Astrocyte (in vitro differentiated cells and primary cell): ENCODE measurements at regions not wholly inside any gene's neighbourhood (a gene's known extent, or its start where the extent isn't known, plus 50 kb on each side); places are given as distances from the start of the nearest gene placed in this dataset.

Source experiments
- DNase-seq: peaks from one replicate; pipeline ENCODE4 v3.0.0-alpha.2; 2010; ENCODE audit warnings: low read depth
- FAIRE-seq: peaks from 2 replicates; lab custom pipeline; 2011; peaks lifted over from hg19 to GRCh38; lab: Jason Lieb, UNC
- H2AFZ ChIP-seq: 2 replicates; pipeline ENCODE4 v1.6.0; 2012; ENCODE audit warnings: low read depth, low read length, inconsistent platforms
- H3K27ac ChIP-seq: 2 replicates; pipeline ENCODE4 v1.5.1; 2011; ENCODE audit warnings: low read depth, low read length, inconsistent platforms
- H3K27me3 ChIP-seq: 2 replicates; pipeline ENCODE4 v1.6.0; 2011; ENCODE audit warnings: low read length, inconsistent platforms; ENCODE audit not compliant: insufficient read depth
- H3K36me3 ChIP-seq: 2 replicates; pipeline ENCODE4 v1.5.1; 2011; ENCODE audit warnings: low read length, inconsistent platforms; ENCODE audit not compliant: insufficient read depth
- H3K4me1 ChIP-seq: 2 replicates; pipeline ENCODE4 v1.5.1; 2011; ENCODE audit warnings: low read length, inconsistent platforms; ENCODE audit not compliant: insufficient read depth
- H3K4me2 ChIP-seq: 2 replicates; pipeline ENCODE4 v1.6.0; 2012; ENCODE audit warnings: low read length, inconsistent platforms
- H3K4me3 ChIP-seq: 2 replicates; pipeline ENCODE4 v1.5.1; 2011; ENCODE audit warnings: low read depth, mild to moderate bottlenecking, low read length, inconsistent platforms; ENCODE audit not compliant: insufficient read depth
- H3K79me2 ChIP-seq: 2 replicates; pipeline ENCODE4 v1.6.0; 2012; ENCODE audit warnings: mild to moderate bottlenecking, low read length, inconsistent platforms; ENCODE audit not compliant: insufficient read depth
- H3K9ac ChIP-seq: 2 replicates; pipeline ENCODE4 v1.6.0; 2012; ENCODE audit warnings: mild to moderate bottlenecking, low read length, inconsistent platforms
- H3K9me3 ChIP-seq: 2 replicates; pipeline ENCODE4 v1.5.1; 2012; ENCODE audit warnings: low read depth, mild to moderate bottlenecking, low read length, inconsistent platforms; ENCODE audit not compliant: insufficient read depth
- H4K20me1 ChIP-seq: 2 replicates; pipeline ENCODE4 v1.6.0; 2012; ENCODE audit warnings: low read length, inconsistent platforms; ENCODE audit not compliant: insufficient read depth
- H3K27ac Mint-ChIP-seq: one replicate; pipeline ENCODE4 v1.8.0; 2021; ENCODE audit warnings: mild to moderate bottlenecking, mixed read lengths; ENCODE audit not compliant: unreplicated experiment
- H3K27me3 Mint-ChIP-seq: one replicate; pipeline ENCODE4 v1.8.0; 2021; ENCODE audit warnings: low read depth, mixed read lengths; ENCODE audit not compliant: unreplicated experiment
- H3K36me3 Mint-ChIP-seq: one replicate; pipeline ENCODE4 v1.8.0; 2021; ENCODE audit warnings: low read depth, mixed read lengths; ENCODE audit not compliant: unreplicated experiment
- H3K4me1 Mint-ChIP-seq: one replicate; pipeline ENCODE4 v1.8.0; 2021; ENCODE audit warnings: low read depth, mixed read lengths; ENCODE audit not compliant: unreplicated experiment
- H3K4me3 Mint-ChIP-seq: one replicate; pipeline ENCODE4 v1.8.0; 2021; ENCODE audit warnings: mild to moderate bottlenecking, moderate library complexity, mixed read lengths; ENCODE audit not compliant: unreplicated experiment
- H3K9me3 Mint-ChIP-seq: one replicate; pipeline ENCODE4 v1.8.0; 2021; ENCODE audit warnings: mild to moderate bottlenecking, mixed read lengths; ENCODE audit not compliant: unreplicated experiment
- CTCF ChIP-seq: IDR thresholded peaks from 2 replicates; pipeline ENCODE4 v1.5.1; 2011; ENCODE audit warnings: low read depth, mild to moderate bottlenecking, inconsistent platforms, low read length, moderate library complexity; ENCODE audit not compliant: insufficient read depth
- EZH2 ChIP-seq: IDR thresholded peaks from 2 replicates; pipeline ENCODE4 v1.6.1; 2012; ENCODE audit warnings: mild to moderate bottlenecking, low read length, inconsistent platforms; ENCODE audit not compliant: insufficient read depth

- DNase-seq, result no peak
- no peaks in the 10 kb centered on the region for H3K36me3 Mint-ChIP-seq
Observed at GRCh38 chr4:117691572-117692351, 342.5 kb upstream of the NDST3 start.

GRCh38 chr4:117692538-117692937 is 341.7 kb upstream of the NDST3 start:
- no peaks in the 10 kb centered on the region for H3K79me2 ChIP-seq
- no peak overlapping the region for H3K4me3 Mint-ChIP-seq
- no peak overlapping the region for H3K27ac ChIP-seq
- no peak overlapping the region for H2AFZ ChIP-seq
- no peak overlapping the region for H3K4me2 ChIP-seq
- no peak overlapping the region for H3K9ac ChIP-seq
- H3K4me3 ChIP-seq, result no peak overlapping the region
- no peaks in the 10 kb centered on the region for H4K20me1 ChIP-seq
- no peaks in the 10 kb centered on the region for H3K9me3 ChIP-seq
- DNase-seq, result no peak
- no peaks in the 10 kb centered on the region for H3K36me3 ChIP-seq
- no peaks in the 10 kb centered on the region for H3K9me3 Mint-ChIP-seq
- H3K27me3 ChIP-seq, result no peaks in the 10 kb centered on the region
- no peaks in the 10 kb centered on the region for H3K4me1 ChIP-seq
- FAIRE-seq, result no peak
- TF ChIP-seq EZH2 (no peak), CTCF (no peak)
- no peak overlapping the region for H3K27ac Mint-ChIP-seq
- no peaks in the 10 kb centered on the region for H3K36me3 Mint-ChIP-seq
- no peaks in the 10 kb centered on the region for H3K27me3 Mint-ChIP-seq
- H3K4me1 Mint-ChIP-seq, result no peaks in the 10 kb centered on the region

More at GRCh38 chr4:117691572-117692351, 342.5 kb upstream of the NDST3 start:
- no peak overlapping the region for H3K9ac ChIP-seq
- no peak overlapping the region for H3K27ac ChIP-seq
- no peak for FAIRE-seq
- no peak overlapping the region for H3K27ac Mint-ChIP-seq
- TF ChIP-seq EZH2, result no peak
- TF ChIP-seq CTCF, result no peak
- no peak overlapping the region for H2AFZ ChIP-seq
- H3K27me3 Mint-ChIP-seq, result no peaks in the 10 kb centered on the region
- H3K4me2 ChIP-seq, result no peak overlapping the region
- H3K9me3 ChIP-seq, result no peaks in the 10 kb centered on the region
- no peaks in the 10 kb centered on the region for H3K4me1 ChIP-seq
- H3K4me3 ChIP-seq, result no peak overlapping the region
- H3K4me3 Mint-ChIP-seq, result no peak overlapping the region
- H3K79me2 ChIP-seq, result no peaks in the 10 kb centered on the region
- no peaks in the 10 kb centered on the region for H3K9me3 Mint-ChIP-seq
- H3K36me3 ChIP-seq, result no peaks in the 10 kb centered on the region
- no peaks in the 10 kb centered on the region for H3K4me1 Mint-ChIP-seq
- no peaks in the 10 kb centered on the region for H4K20me1 ChIP-seq
- H3K27me3 ChIP-seq, result no peaks in the 10 kb centered on the region

- Histone ChIP-seq H3K36me3 (no peaks in the 10 kb centered on the region), H3K4me2 (no peak overlapping the region), H3K9ac (no peak overlapping the region), H3K4me1 (no peaks in the 10 kb centered on the region), H3K9me3 (no peaks in the 10 kb centered on the region), H3K27ac (no peak overlapping the region), H2AFZ (no peak overlapping the region), H3K27me3 (no peaks in the 10 kb centered on the region), H3K4me3 (no peak overlapping the region), H4K20me1 (no peaks in the 10 kb centered on the region), H3K79me2 (no peaks in the 10 kb centered on the region)
- Mint-ChIP-seq H3K27me3 (no peaks in the 10 kb centered on the region), H3K4me3 (no peak overlapping the region), H3K27ac (no peak overlapping the region), H3K9me3 (no peaks in the 10 kb centered on the region), H3K4me1 (no peaks in the 10 kb centered on the region), H3K36me3 (no peaks in the 10 kb centered on the region)
- DNase-seq (no peak), FAIRE-seq (no peak)
- TF ChIP-seq CTCF (no peak), EZH2 (no peak)
Observed at GRCh38 chr4:117699595-117699994, 334.7 kb upstream of the NDST3 start.
